Loucy (cell line): ENCODE measurements at regions not wholly inside any gene's neighbourhood (a gene's known extent, or its start where the extent isn't known, plus 50 kb on each side); places are given as distances from the start of the nearest gene placed in this dataset.

Experiments used
- EZH2phosphoT487 ChIP-seq: fragments of 200-600 bp; IDR thresholded peaks from 2 replicates; pipeline ENCODE4 v1.6.1; 2018; ENCODE audit warnings: antibody characterized with exemption, mild to moderate bottlenecking, moderate library complexity, borderline replicate concordance
- TF ChIP-seq, protein P1 (sequence below): fragments of 200-600 bp; sonication (generic); conservative IDR thresholded peaks from 2 replicates; pipeline ENCODE4 v1.5.1; 2014; ENCODE audit warnings: mild to moderate bottlenecking, antibody characterized with exemption, low read length

DNA sequence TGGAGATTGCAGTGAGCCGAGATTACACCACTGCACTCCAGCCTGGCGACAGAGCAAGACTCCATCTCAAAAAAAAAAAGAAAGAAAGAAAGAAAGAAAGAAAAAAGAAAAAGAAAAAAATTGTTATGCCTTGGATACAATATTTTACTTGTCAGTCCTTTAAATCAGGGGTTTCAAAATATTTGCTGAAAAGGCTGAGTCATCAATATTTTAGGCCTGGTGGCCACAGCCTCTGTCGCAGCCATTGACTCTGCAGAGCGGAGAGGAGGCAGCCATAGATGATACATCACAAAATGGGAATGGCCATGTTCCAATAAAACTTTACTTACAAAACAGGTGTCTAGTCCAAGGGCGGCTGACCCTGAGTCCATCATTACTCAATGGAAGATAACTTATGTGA is 314.8 kb upstream of the SALL3 start:
- TF ChIP-seq, protein P1, sequence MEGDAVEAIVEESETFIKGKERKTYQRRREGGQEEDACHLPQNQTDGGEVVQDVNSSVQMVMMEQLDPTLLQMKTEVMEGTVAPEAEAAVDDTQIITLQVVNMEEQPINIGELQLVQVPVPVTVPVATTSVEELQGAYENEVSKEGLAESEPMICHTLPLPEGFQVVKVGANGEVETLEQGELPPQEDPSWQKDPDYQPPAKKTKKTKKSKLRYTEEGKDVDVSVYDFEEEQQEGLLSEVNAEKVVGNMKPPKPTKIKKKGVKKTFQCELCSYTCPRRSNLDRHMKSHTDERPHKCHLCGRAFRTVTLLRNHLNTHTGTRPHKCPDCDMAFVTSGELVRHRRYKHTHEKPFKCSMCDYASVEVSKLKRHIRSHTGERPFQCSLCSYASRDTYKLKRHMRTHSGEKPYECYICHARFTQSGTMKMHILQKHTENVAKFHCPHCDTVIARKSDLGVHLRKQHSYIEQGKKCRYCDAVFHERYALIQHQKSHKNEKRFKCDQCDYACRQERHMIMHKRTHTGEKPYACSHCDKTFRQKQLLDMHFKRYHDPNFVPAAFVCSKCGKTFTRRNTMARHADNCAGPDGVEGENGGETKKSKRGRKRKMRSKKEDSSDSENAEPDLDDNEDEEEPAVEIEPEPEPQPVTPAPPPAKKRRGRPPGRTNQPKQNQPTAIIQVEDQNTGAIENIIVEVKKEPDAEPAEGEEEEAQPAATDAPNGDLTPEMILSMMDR: no peak
- no peak for TF ChIP-seq EZH2phosphoT487
